Spleen (tissue), 7 donors: ENCODE measurements at regions not wholly inside any gene's neighbourhood (a gene's known extent, or its start where the extent isn't known, plus 50 kb on each side); places are given as distances from the start of the nearest gene placed in this dataset.

Experiments used
- POLR2A ChIP-seq, 3 donors: fragments of 450-650 bp; IDR thresholded peaks; one replicate each; pipeline ENCODE4 v1.5.1; 2017; ENCODE audit warnings: antibody characterized with exemption in 3 of 3, mild to moderate bottlenecking in 1 of 3
- POLR2AphosphoS5 ChIP-seq, 3 donors: sonication (generic); formaldehyde crosslinking; IDR thresholded peaks; one replicate each; pipeline ENCODE4 v1.5.1; 2017; ENCODE audit warnings: antibody characterized with exemption in 3 of 3
- TF ChIP-seq, protein P1 (sequence below), 11 experiments: fragments of 200-600 bp in 7 of 11; fragments of 450-650 bp in 4 of 11; sonication (generic) in 4 of 11; IDR thresholded peaks in 8 of 11; conservative IDR thresholded peaks in 3 of 11; 1 replicate in 7 of 11; 2 replicates in 4 of 11; pipeline versions ENCODE4 v1.4.0 to v1.8.0; 2016 to 2021; ENCODE audit warnings: antibody characterized with exemption in 11 of 11, inconsistent platforms in 4 of 11, mild to moderate bottlenecking in 1 of 11
- donor health status: DM: no; HTN: no; CAD: no; lungs with moderate emphysema.
- donor health status: DM: no; HTN: no; CAD: no.
- donor health status: DM: no; HTN: no; CAD: no.

DNA sequence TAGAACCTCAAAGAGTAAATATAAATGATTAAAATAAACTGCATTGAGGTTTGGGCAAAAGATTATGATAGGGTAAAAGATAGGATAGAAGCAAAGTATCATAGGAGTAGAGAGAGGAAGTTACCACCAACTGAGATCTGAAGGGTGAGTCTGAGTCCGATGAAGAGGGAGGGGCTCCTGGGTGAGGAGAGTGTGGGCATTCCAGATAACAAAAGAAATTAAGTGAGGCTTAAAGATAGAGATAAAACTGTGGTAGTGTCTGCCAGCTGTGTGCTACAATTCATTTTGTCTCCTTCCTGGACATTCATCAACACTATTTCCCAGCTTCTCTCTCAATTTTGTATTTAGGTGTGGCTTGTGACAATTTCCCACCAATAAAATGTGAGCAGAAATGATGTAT lies 343.0 kb upstream of the PLSCR5 start:
- TF ChIP-seq POLR2A (IDR thresholded peaks at IDR 0.05), result no peak
- TF ChIP-seq, protein P1, sequence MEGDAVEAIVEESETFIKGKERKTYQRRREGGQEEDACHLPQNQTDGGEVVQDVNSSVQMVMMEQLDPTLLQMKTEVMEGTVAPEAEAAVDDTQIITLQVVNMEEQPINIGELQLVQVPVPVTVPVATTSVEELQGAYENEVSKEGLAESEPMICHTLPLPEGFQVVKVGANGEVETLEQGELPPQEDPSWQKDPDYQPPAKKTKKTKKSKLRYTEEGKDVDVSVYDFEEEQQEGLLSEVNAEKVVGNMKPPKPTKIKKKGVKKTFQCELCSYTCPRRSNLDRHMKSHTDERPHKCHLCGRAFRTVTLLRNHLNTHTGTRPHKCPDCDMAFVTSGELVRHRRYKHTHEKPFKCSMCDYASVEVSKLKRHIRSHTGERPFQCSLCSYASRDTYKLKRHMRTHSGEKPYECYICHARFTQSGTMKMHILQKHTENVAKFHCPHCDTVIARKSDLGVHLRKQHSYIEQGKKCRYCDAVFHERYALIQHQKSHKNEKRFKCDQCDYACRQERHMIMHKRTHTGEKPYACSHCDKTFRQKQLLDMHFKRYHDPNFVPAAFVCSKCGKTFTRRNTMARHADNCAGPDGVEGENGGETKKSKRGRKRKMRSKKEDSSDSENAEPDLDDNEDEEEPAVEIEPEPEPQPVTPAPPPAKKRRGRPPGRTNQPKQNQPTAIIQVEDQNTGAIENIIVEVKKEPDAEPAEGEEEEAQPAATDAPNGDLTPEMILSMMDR (IDR thresholded peaks at IDR 0.05 in 8 of 11, conservative IDR thresholded peaks at IDR 0.05 in 3 of 11), result no peak
- TF ChIP-seq POLR2AphosphoS5 (IDR thresholded peaks at IDR 0.05), result no peak
